Endothelial cell of umbilical vein (primary cell): ENCODE measurements at regions not wholly inside any gene's neighbourhood (a gene's known extent, or its start where the extent isn't known, plus 50 kb on each side); places are given as distances from the start of the nearest gene placed in this dataset.

ENCODE experiments used
- BruUV-seq: library from RNA; stranded (reverse); fragments of 400-500 nt; replicated peaks from 2 replicates; lab custom pipeline; 2021; lab: Mats Ljungman, UMichigan
- CTCF ChIA-PET: fragments of 300-600, 350-600 bp; sonication (Branson Sonifier 250); formaldehyde crosslinking; loops from one replicate; lab custom pipeline; 2021; ENCODE audit warnings: antibody characterized with exemption, inconsistent platforms; lab: Charles Lee
- POLR2A ChIA-PET: fragments of 300-600, 350-600 bp; sonication (Branson Sonifier 250); formaldehyde crosslinking; loops from one replicate; lab custom pipeline; 2021; ENCODE audit warnings: antibody characterized with exemption, inconsistent platforms; lab: Charles Lee
- DNase-seq: peaks from one replicate; pipeline ENCODE4 v3.0.0-alpha.2; 2011; ENCODE audit warnings: low read depth, low spot score
- FAIRE-seq: peaks from 2 replicates; lab custom pipeline; 2011; peaks lifted over from hg19 to GRCh38; lab: Jason Lieb, UNC
- H2AFZ ChIP-seq: 2 replicates; pipeline ENCODE4 v1.6.0; 2012; ENCODE audit warnings: low read depth, low read length, control low read depth, inconsistent platforms
- H3K27ac ChIP-seq: 2 replicates; pipeline ENCODE4 v1.5.1; 2011; ENCODE audit warnings: low read depth, mild to moderate bottlenecking, control low read depth, low read length, moderate library complexity; ENCODE audit not compliant: insufficient read depth
- H3K27me3 ChIP-seq, 2 experiments: 2 replicates each; pipeline versions ENCODE4 v1.6.0 to v1.6.1; 2011; ENCODE audit warnings: low read length in 2 of 2, mixed read lengths in 1 of 2; ENCODE audit not compliant: control insufficient read depth in 2 of 2, insufficient read depth in 2 of 2
- H3K36me3 ChIP-seq, 2 experiments: 2 replicates in 1 of 2; 3 replicates in 1 of 2; pipeline ENCODE4 v1.5.1; 2011; ENCODE audit warnings: low read length in 2 of 2, mild to moderate bottlenecking in 1 of 2, moderate library complexity in 1 of 2; ENCODE audit not compliant: control insufficient read depth in 2 of 2, insufficient read depth in 2 of 2; ENCODE audit errors: extremely low read depth in 1 of 2
- H3K4me1 ChIP-seq: 3 replicates; pipeline ENCODE4 v1.5.1; 2011; ENCODE audit warnings: mild to moderate bottlenecking, low read length; ENCODE audit not compliant: control insufficient read depth, insufficient read depth; ENCODE audit errors: extremely low read depth
- H3K4me2 ChIP-seq: 2 replicates; pipeline ENCODE4 v1.6.1; 2011; ENCODE audit warnings: low read length, control low read depth, mixed read lengths; ENCODE audit not compliant: insufficient read depth
- H3K4me3 ChIP-seq, 3 experiments: fragments of 200-600 bp in 1 of 3; sonication (generic), shearing (Covaris generic) in 1 of 3; replicated peaks in 1 of 3; 2 replicates each; pipeline ENCODE4 v1.5.1; 2011 to 2016; ENCODE audit warnings: control low read depth in 3 of 3, low read length in 3 of 3, mild to moderate bottlenecking in 2 of 3, inconsistent platforms in 1 of 3, low read depth in 1 of 3, moderate library complexity in 1 of 3; ENCODE audit not compliant: insufficient read depth in 1 of 3
- H3K79me2 ChIP-seq: 2 replicates; pipeline ENCODE4 v1.6.0; 2012; ENCODE audit warnings: low read length, inconsistent platforms; ENCODE audit not compliant: control insufficient read depth, insufficient read depth
- H3K9ac ChIP-seq: replicated peaks from 2 replicates; pipeline ENCODE3; 2011; ENCODE audit warnings: low read length, control low read depth; ENCODE audit not compliant: insufficient read depth; ENCODE audit errors: extremely low read depth
- H3K9me1 ChIP-seq: replicated peaks from 3 replicates; pipeline ENCODE4 v1.6.0; 2011; ENCODE audit warnings: mild to moderate bottlenecking, low read length; ENCODE audit not compliant: control insufficient read depth, insufficient read depth; ENCODE audit errors: extremely low read depth
- H3K9me3 ChIP-seq: replicated peaks from 2 replicates; pipeline ENCODE4 v1.5.1; 2012; ENCODE audit warnings: low read length, inconsistent platforms; ENCODE audit not compliant: control insufficient read depth, insufficient read depth
- H4K20me1 ChIP-seq: replicated peaks from 2 replicates; pipeline ENCODE3; 2011; ENCODE audit warnings: mild to moderate bottlenecking, low read length; ENCODE audit not compliant: control insufficient read depth, insufficient read depth; ENCODE audit errors: extremely low read depth
- EZH2 ChIP-seq: IDR thresholded peaks from 2 replicates; pipeline ENCODE4 v1.6.1; 2012; ENCODE audit warnings: borderline replicate concordance, low read depth, mild to moderate bottlenecking, moderate library complexity, low read length, inconsistent platforms; ENCODE audit not compliant: severe bottlenecking
- FOS ChIP-seq: IDR thresholded peaks from 2 replicates; pipeline ENCODE4 v1.6.1; 2011; ENCODE audit warnings: mild to moderate bottlenecking, low read length, moderate library complexity, borderline replicate concordance; ENCODE audit not compliant: insufficient read depth
- GATA2 ChIP-seq: IDR thresholded peaks from 2 replicates; pipeline ENCODE4 v1.7.0; 2011; ENCODE audit warnings: low read depth, mild to moderate bottlenecking, moderate library complexity, mixed read lengths, low read length; ENCODE audit not compliant: insufficient read length, insufficient read depth
- JUN ChIP-seq: IDR thresholded peaks from 2 replicates; pipeline ENCODE4 v1.6.1; 2011; ENCODE audit warnings: borderline replicate concordance, low read depth; ENCODE audit not compliant: insufficient read length, insufficient read depth
- MAX ChIP-seq: IDR thresholded peaks from 2 replicates; pipeline ENCODE4 v1.6.1; 2011; ENCODE audit not compliant: insufficient read depth, insufficient read length
- MYC ChIP-seq: IDR thresholded peaks from one replicate; pipeline ENCODE4 v1.6.1; 2011; ENCODE audit warnings: mild to moderate bottlenecking, low read depth, low read length
- POLR2A ChIP-seq: IDR thresholded peaks from 2 replicates; pipeline ENCODE4 v1.6.1; 2012; ENCODE audit warnings: low read depth, mild to moderate bottlenecking, control low read depth, low read length
- POLR2AphosphoS5 ChIP-seq: IDR thresholded peaks from 2 replicates; pipeline ENCODE4 v1.6.1; 2012; ENCODE audit warnings: low read depth, mild to moderate bottlenecking, control low read depth, low read length, moderate library complexity; ENCODE audit not compliant: insufficient read depth
- dilution Hi-C: fragments of 300-500 bp; cut with MboI; formaldehyde crosslinking; loops from one replicate; pipeline ENCODE4 v1.15.0; 2019; ENCODE audit warnings: low sequenced_read_pairs; ENCODE audit not compliant: extremely low pct_ligation_motif_present
- intact Hi-C: fragments of 100-400 bp; cut with micrococcal nuclease; formaldehyde crosslinking; loops from one replicate; pipeline ENCODE4 v1.10.0; 2022
- TF ChIP-seq, protein P1 (sequence below), 2 donors: IDR thresholded peaks; 1 replicate in 1 of 2; 2 replicates in 1 of 2; pipeline ENCODE4 v1.5.1; 2011; ENCODE audit warnings: low read length in 2 of 2, mild to moderate bottlenecking in 2 of 2, moderate library complexity in 2 of 2, control low read depth in 1 of 2, inconsistent platforms in 1 of 2, low read depth in 1 of 2; ENCODE audit not compliant: insufficient read depth in 1 of 2; ENCODE audit errors: extremely low read depth in 1 of 2

DNA sequence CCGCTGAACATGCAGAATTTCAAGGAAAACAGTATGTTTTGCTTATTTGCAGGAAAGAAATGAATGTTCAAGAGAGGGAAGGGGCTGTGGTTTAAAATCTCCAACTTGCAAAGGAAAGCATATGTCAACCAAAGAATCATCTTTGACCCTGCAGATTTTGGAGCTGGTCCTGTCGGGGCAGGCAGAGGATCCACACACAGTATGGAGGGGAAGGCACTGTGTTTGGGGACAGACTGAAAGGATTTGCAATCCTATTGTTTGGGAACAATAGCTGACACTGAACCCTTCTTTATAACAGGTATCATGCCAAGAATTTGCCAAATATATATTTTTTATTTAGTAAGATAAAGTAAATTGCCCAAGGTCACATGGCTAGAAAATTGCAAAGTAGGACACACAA, 121.4 kb upstream of the ZNF618 start:
- intact Hi-C loops (no loop called here), dilution Hi-C loops (no loop called here)
- Histone ChIP-seq H4K20me1 (no peaks in the 10 kb centered on the region), H2AFZ (no peak overlapping the region), H3K79me2 (no peaks in the 10 kb centered on the region), H3K9ac (no peak overlapping the region), H3K4me3 (no peak overlapping the region), H3K4me2 (no peak overlapping the region), H3K9me3 (no peaks in the 10 kb centered on the region), H3K36me3 (no peaks in the 10 kb centered on the region), H3K27me3 (peaks cover 24 to 61% of the 10 kb centered on the region in 2 experiments), H3K27ac (no peak overlapping the region), H3K9me1 (no peaks in the 10 kb centered on the region), H3K4me1 (no peaks in the 10 kb centered on the region)
- DNase-seq (no peak), FAIRE-seq (no peak)
- POLR2A ChIA-PET: no interaction called here
- TF ChIP-seq POLR2AphosphoS5 (no peak), GATA2 (no peak), FOS (no peak), EZH2 (no peak), POLR2A (no peak), JUN (no peak), MYC (no peak), MAX (no peak)
- TF ChIP-seq, protein P1, sequence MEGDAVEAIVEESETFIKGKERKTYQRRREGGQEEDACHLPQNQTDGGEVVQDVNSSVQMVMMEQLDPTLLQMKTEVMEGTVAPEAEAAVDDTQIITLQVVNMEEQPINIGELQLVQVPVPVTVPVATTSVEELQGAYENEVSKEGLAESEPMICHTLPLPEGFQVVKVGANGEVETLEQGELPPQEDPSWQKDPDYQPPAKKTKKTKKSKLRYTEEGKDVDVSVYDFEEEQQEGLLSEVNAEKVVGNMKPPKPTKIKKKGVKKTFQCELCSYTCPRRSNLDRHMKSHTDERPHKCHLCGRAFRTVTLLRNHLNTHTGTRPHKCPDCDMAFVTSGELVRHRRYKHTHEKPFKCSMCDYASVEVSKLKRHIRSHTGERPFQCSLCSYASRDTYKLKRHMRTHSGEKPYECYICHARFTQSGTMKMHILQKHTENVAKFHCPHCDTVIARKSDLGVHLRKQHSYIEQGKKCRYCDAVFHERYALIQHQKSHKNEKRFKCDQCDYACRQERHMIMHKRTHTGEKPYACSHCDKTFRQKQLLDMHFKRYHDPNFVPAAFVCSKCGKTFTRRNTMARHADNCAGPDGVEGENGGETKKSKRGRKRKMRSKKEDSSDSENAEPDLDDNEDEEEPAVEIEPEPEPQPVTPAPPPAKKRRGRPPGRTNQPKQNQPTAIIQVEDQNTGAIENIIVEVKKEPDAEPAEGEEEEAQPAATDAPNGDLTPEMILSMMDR (IDR thresholded peaks at IDR 0.05; ENCODE audit: extremely low read depth in 1 of 2, insufficient read depth in 1 of 2, low read depth in 1 of 2, low read length in 2 of 2): no peak
- CTCF ChIA-PET: no interaction called here
- no TSS peak for BruUV-seq
